Astrocyte (in vitro differentiated cells and primary cell): ENCODE measurements at regions not wholly inside any gene's neighbourhood (a gene's known extent, or its start where the extent isn't known, plus 50 kb on each side); places are given as distances from the start of the nearest gene placed in this dataset.

Source experiments
- CTCF ChIP-seq: IDR thresholded peaks from 2 replicates; pipeline ENCODE4 v1.5.1; 2011; ENCODE audit warnings: low read depth, mild to moderate bottlenecking, inconsistent platforms, low read length, moderate library complexity; ENCODE audit not compliant: insufficient read depth
- EZH2 ChIP-seq: IDR thresholded peaks from 2 replicates; pipeline ENCODE4 v1.6.1; 2012; ENCODE audit warnings: mild to moderate bottlenecking, low read length, inconsistent platforms; ENCODE audit not compliant: insufficient read depth

- TF ChIP-seq CTCF = no peak
- TF ChIP-seq EZH2 = no peak
These were observed 184.6 kb upstream of the PZP start for GRCh38 chr12:9392842-9393241.
